ENCODE measurements at regions not wholly inside any gene's neighbourhood (a gene's known extent, or its start where the extent isn't known, plus 50 kb on each side); places are given as distances from the start of the nearest gene placed in this dataset.

GRCh38 chr10:4748491-4749270, 77.3 kb upstream of the AKR1E2 start:
- H3K4me1 Mint-ChIP-seq = peaks cover 6% of the 10 kb centered on the region
- no peak for DNase-seq (ENCODE audit: low spot score)
- H3K27me3 Mint-ChIP-seq (ENCODE audit: low read depth) = no peaks in the 10 kb centered on the region
- TF ChIP-seq FOXK1 (CRISPR knock-in tag; IDR thresholded peaks at IDR 0.05) = no peak
- no peak for TF ChIP-seq PRDM15 (CRISPR knock-in tag; IDR thresholded peaks at IDR 0.05)
- no peak for TF ChIP-seq ZNF219 (CRISPR knock-in tag; IDR thresholded peaks at IDR 0.05; ENCODE audit: borderline replicate concordance)
- no peak for TF ChIP-seq ZNF423 (CRISPR knock-in tag; IDR thresholded peaks at IDR 0.05)
- no peak for TF ChIP-seq EMX1 (CRISPR knock-in tag; IDR thresholded peaks at IDR 0.05)
- no peak for TF ChIP-seq SMAD3 (CRISPR knock-in tag; IDR thresholded peaks at IDR 0.05; ENCODE audit: borderline replicate concordance)
- no peak for TF ChIP-seq GTF2I (CRISPR knock-in tag; conservative IDR thresholded peaks at IDR 0.05)
- TF ChIP-seq PRRX2 (CRISPR knock-in tag; IDR thresholded peaks at IDR 0.05) = no peak
- no peak for TF ChIP-seq MYBL2 (CRISPR knock-in tag; IDR thresholded peaks at IDR 0.05)
- no peak for TF ChIP-seq NFATC4 (CRISPR knock-in tag; IDR thresholded peaks at IDR 0.05)
- TF ChIP-seq NR1H2 (CRISPR knock-in tag; IDR thresholded peaks at IDR 0.05) = no peak
- no peak for TF ChIP-seq NR2C2 (CRISPR knock-in tag; IDR thresholded peaks at IDR 0.05)
- no peak for TF ChIP-seq JAZF1 (CRISPR knock-in tag; IDR thresholded peaks at IDR 0.05)
- TF ChIP-seq ZNF121 (CRISPR knock-in tag; IDR thresholded peaks at IDR 0.05) = no peak
- TF ChIP-seq TCF7 (CRISPR knock-in tag; IDR thresholded peaks at IDR 0.05; ENCODE audit: low read depth) = no peak
- TF ChIP-seq ESRRA (CRISPR knock-in tag; IDR thresholded peaks at IDR 0.05; ENCODE audit: borderline replicate concordance) = no peak
- no peak for TF ChIP-seq FOXP1 (CRISPR knock-in tag; IDR thresholded peaks at IDR 0.05; ENCODE audit: borderline replicate concordance)
- no peak for TF ChIP-seq CREB1 (CRISPR knock-in tag; IDR thresholded peaks at IDR 0.05)
- no peak for TF ChIP-seq ETV6 (CRISPR knock-in tag; IDR thresholded peaks at IDR 0.05)
- TF ChIP-seq ZNF671 (CRISPR knock-in tag; IDR thresholded peaks at IDR 0.05) = no peak
- no peak for ATAC-seq
- H3K4me3 Mint-ChIP-seq = no peak overlapping the region
- H3K36me3 Mint-ChIP-seq = no peaks in the 10 kb centered on the region
- POLR2A ChIA-PET = interaction anchor here (0.6 kb wide), 1 partner anchor 617 kb away, joined by 4 read pairs; no protein-coding TSS in a partner anchor
- CTCF ChIA-PET = no interaction called here
- H3K27ac Mint-ChIP-seq = no peak overlapping the region
- H3K9me3 Mint-ChIP-seq = peaks cover 8% of the 10 kb centered on the region

GRCh38 chr10:4742217-4742616, 83.8 kb upstream of the AKR1E2 start:
- ATAC-seq (no peak), DNase-seq (ENCODE audit: low spot score) (no peak)
- H3K27ac Mint-ChIP-seq = no peak overlapping the region
- H3K27me3 Mint-ChIP-seq (ENCODE audit: low read depth) = no peaks in the 10 kb centered on the region
- H3K36me3 Mint-ChIP-seq = no peaks in the 10 kb centered on the region
- ChIA-PET CTCF (no interaction called here), POLR2A (no interaction called here)
- H3K4me1 Mint-ChIP-seq = peaks cover 3% of the 10 kb centered on the region; the same call in 1 of the 2 replicates
- H3K4me3 Mint-ChIP-seq = no peak overlapping the region
- peaks cover 9% of the 10 kb centered on the region for H3K9me3 Mint-ChIP-seq
- TF ChIP-seq TP53 (CRISPR knock-in tag; IDR thresholded peaks at IDR 0.05) = no peak
- TF ChIP-seq ZNF281 (CRISPR knock-in tag; IDR thresholded peaks at IDR 0.05) = no peak
- no peak for TF ChIP-seq USF1 (CRISPR knock-in tag; IDR thresholded peaks at IDR 0.05)
- no peak for TF ChIP-seq ZNF423 (CRISPR knock-in tag; IDR thresholded peaks at IDR 0.05)
- no peak for TF ChIP-seq ZNF671 (CRISPR knock-in tag; IDR thresholded peaks at IDR 0.05)
- TF ChIP-seq CDX4 (CRISPR knock-in tag; IDR thresholded peaks at IDR 0.05; ENCODE audit: borderline replicate concordance) = no peak
- TF ChIP-seq STAT6 (CRISPR knock-in tag; conservative IDR thresholded peaks at IDR 0.05; ENCODE audit: low read depth) = no peak
- TF ChIP-seq ZNF416 (CRISPR knock-in tag; IDR thresholded peaks at IDR 0.05) = no peak
